IPS-20b (cell line): ENCODE measurements at regions not wholly inside any gene's neighbourhood (a gene's known extent, or its start where the extent isn't known, plus 50 kb on each side); places are given as distances from the start of the nearest gene placed in this dataset.
"Not testable (repeated sequence)": the region's sequence is repeated elsewhere in the genome, so short reads cannot be mapped to it uniquely, and the experiment has no call there.

Experiments
- H3K27ac ChIP-seq: one replicate; pipeline ENCODE4 v1.5.1; 2013; ENCODE audit warnings: low read length
- H3K27me3 ChIP-seq: 2 replicates; pipeline ENCODE4 v1.6.1; 2013; ENCODE audit warnings: mild to moderate bottlenecking, low read length, inconsistent platforms; ENCODE audit not compliant: insufficient read depth
- H3K36me3 ChIP-seq: 2 replicates; pipeline ENCODE4 v1.6.1; 2013; ENCODE audit warnings: low read depth, mild to moderate bottlenecking, inconsistent platforms, low read length, moderate library complexity; ENCODE audit not compliant: insufficient read depth
- H3K4me1 ChIP-seq: 2 replicates; pipeline ENCODE4 v1.6.1; 2013; ENCODE audit warnings: mild to moderate bottlenecking, control low read depth, inconsistent platforms, low read length, moderate library complexity; ENCODE audit not compliant: insufficient read depth
- H3K4me3 ChIP-seq: 2 replicates; pipeline ENCODE4 v1.5.1; 2013; ENCODE audit warnings: mild to moderate bottlenecking, low read length, inconsistent platforms
- H3K9ac ChIP-seq: 2 replicates; pipeline ENCODE4 v1.6.1; 2013; ENCODE audit warnings: low read depth, mild to moderate bottlenecking, inconsistent platforms, low read length, moderate library complexity
- H3K9me3 ChIP-seq: 2 replicates; pipeline ENCODE4 v1.6.1; 2013; ENCODE audit warnings: mild to moderate bottlenecking, low read depth, low read length, inconsistent platforms; ENCODE audit not compliant: insufficient read depth

GRCh38 chr5:15008476-15008875, 136.9 kb upstream of the ANKH start:
- Histone ChIP-seq H3K4me1 (peaks cover 5% of the 10 kb centered on the region), H3K4me3 (no peak overlapping the region), H3K27ac (no peak overlapping the region), H3K9ac (no peak overlapping the region), H3K36me3 (no peaks in the 10 kb centered on the region), H3K27me3 (no peaks in the 10 kb centered on the region), H3K9me3 (no peaks in the 10 kb centered on the region)

GRCh38 chr5:15007646-15008045, 136.1 kb upstream of the ANKH start:
- Histone ChIP-seq H3K27ac (no peak overlapping the region), H3K9ac (no peak overlapping the region), H3K9me3 (no peaks in the 10 kb centered on the region), H3K27me3 (no peaks in the 10 kb centered on the region), H3K4me3 (no peak overlapping the region), H3K4me1 (peaks cover 5% of the 10 kb centered on the region), H3K36me3 (no peaks in the 10 kb centered on the region)

GRCh38 chr5:15004506-15004905, 132.9 kb upstream of the ANKH start:
- Histone ChIP-seq H3K27ac (no peak overlapping the region), H3K36me3 (no peaks in the 10 kb centered on the region), H3K9ac (no peak overlapping the region), H3K27me3 (no peaks in the 10 kb centered on the region), H3K4me1 (peaks cover 5% of the 10 kb centered on the region), H3K9me3 (no peaks in the 10 kb centered on the region), H3K4me3 (no peak overlapping the region)

- Histone ChIP-seq H3K4me1 (no peaks in the 10 kb centered on the region), H3K27me3 (no peaks in the 10 kb centered on the region), H3K9ac (no peak overlapping the region), H3K27ac (no peak overlapping the region), H3K36me3 (no peaks in the 10 kb centered on the region), H3K4me3 (no peak overlapping the region), H3K9me3 (peaks cover 1% of the 10 kb centered on the region; the same call in 1 of the 2 replicates)
These were observed 131.9 kb upstream of the ANKH start for GRCh38 chr5:15003511-15003920.

GRCh38 chr5:15002791-15003190, 131.2 kb upstream of the ANKH start:
- Histone ChIP-seq H3K9ac (no peak overlapping the region), H3K36me3 (no peaks in the 10 kb centered on the region), H3K9me3 (peaks cover 6% of the 10 kb centered on the region; the same call in 1 of the 2 replicates), H3K4me3 (no peak overlapping the region), H3K27ac (no peak overlapping the region), H3K27me3 (no peaks in the 10 kb centered on the region), H3K4me1 (no peaks in the 10 kb centered on the region)

GRCh38 chr5:15002173-15002572, 130.6 kb upstream of the ANKH start:
- H3K9me3 ChIP-seq, result peaks cover 6% of the 10 kb centered on the region; the same call in 1 of the 2 replicates
- H3K4me3 ChIP-seq, result no peak overlapping the region
- H3K4me1 ChIP-seq, result no peaks in the 10 kb centered on the region
- H3K36me3 ChIP-seq, result no peaks in the 10 kb centered on the region
- no peak overlapping the region for H3K27ac ChIP-seq
- H3K27me3 ChIP-seq, result no peaks in the 10 kb centered on the region
- no peak overlapping the region for H3K9ac ChIP-seq

GRCh38 chr5:15001517-15001916, 129.9 kb upstream of the ANKH start:
- Histone ChIP-seq H3K36me3 (no peaks in the 10 kb centered on the region), H3K4me3 (no peak overlapping the region), H3K4me1 (no peaks in the 10 kb centered on the region), H3K9me3 (peaks cover 6% of the 10 kb centered on the region; the same call in 1 of the 2 replicates), H3K27ac (no peak overlapping the region), H3K27me3 (no peaks in the 10 kb centered on the region), H3K9ac (no peak overlapping the region)

- Histone ChIP-seq H3K9me3 (peaks cover 6% of the 10 kb centered on the region; the same call in 1 of the 2 replicates), H3K27me3 (no peaks in the 10 kb centered on the region), H3K4me1 (no peaks in the 10 kb centered on the region), H3K27ac (no peak overlapping the region), H3K9ac (no peak overlapping the region), H3K4me3 (no peak overlapping the region), H3K36me3 (no peaks in the 10 kb centered on the region)
These were observed 126.9 kb upstream of the ANKH start for GRCh38 chr5:14998491-14998890.

GRCh38 chr5:14996997-14997396, 125.4 kb upstream of the ANKH start:
- Histone ChIP-seq H3K9ac (no peak overlapping the region), H3K4me1 (no peaks in the 10 kb centered on the region), H3K27me3 (no peaks in the 10 kb centered on the region), H3K36me3 (no peaks in the 10 kb centered on the region), H3K9me3 (peaks cover 6% of the 10 kb centered on the region; the same call in 1 of the 2 replicates), H3K4me3 (no peak overlapping the region), H3K27ac (no peak overlapping the region)

- H3K27ac ChIP-seq, result no peak overlapping the region
- H3K4me1 ChIP-seq, result no peaks in the 10 kb centered on the region
- no peak overlapping the region for H3K4me3 ChIP-seq
- H3K36me3 ChIP-seq, result no peaks in the 10 kb centered on the region
- no peaks in the 10 kb centered on the region for H3K27me3 ChIP-seq
- H3K9me3 ChIP-seq, result peaks cover 6% of the 10 kb centered on the region; the same call in 1 of the 2 replicates
- no peak overlapping the region for H3K9ac ChIP-seq
These were observed 123.7 kb upstream of the ANKH start for GRCh38 chr5:14995229-14995628.

GRCh38 chr5:14993459-14994133, 122.0 kb upstream of the ANKH start:
- H3K4me3 ChIP-seq, H3K27ac ChIP-seq, H3K27me3 ChIP-seq, H3K9ac ChIP-seq, H3K4me1 ChIP-seq, H3K9me3 ChIP-seq, H3K36me3 ChIP-seq: not testable (repeated sequence)

- not testable (repeated sequence) for H3K27ac ChIP-seq, H3K27me3 ChIP-seq, H3K9ac ChIP-seq, H3K9me3 ChIP-seq, H3K4me3 ChIP-seq, H3K4me1 ChIP-seq, H3K36me3 ChIP-seq
These were observed 121.3 kb upstream of the ANKH start for GRCh38 chr5:14992751-14993458.
